HG02943 (cell line): ENCODE measurements at regions not wholly inside any gene's neighbourhood (a gene's known extent, or its start where the extent isn't known, plus 50 kb on each side); places are given as distances from the start of the nearest gene placed in this dataset.
"Not testable (repeated sequence)": the region's sequence is repeated elsewhere in the genome, so short reads cannot be mapped to it uniquely, and the experiment has no call there.

Experiments used
- ATAC-seq: cut with Tn5 transposase; IDR thresholded peaks from one replicate; pipeline ENCODE4 v1.9.1; 2021; ENCODE audit warnings: mild to moderate bottlenecking, low read depth, moderate library complexity; ENCODE audit not compliant: unreplicated experiment

GRCh38 chr1:190949939-190950338 is 472.3 kb upstream of the BRINP3 start:
- no peak for ATAC-seq

GRCh38 chr1:190957565-190957964 is 479.9 kb upstream of the BRINP3 start:
- no peak for ATAC-seq

GRCh38 chr1:190963321-190963720 is 485.7 kb upstream of the BRINP3 start:
- no peak for ATAC-seq

- ATAC-seq, result no peak
Observed at GRCh38 chr1:190975827-190976226, 498.2 kb upstream of the BRINP3 start.

- ATAC-seq, result no peak
Observed at GRCh38 chr1:191002768-191003167, 525.1 kb upstream of the BRINP3 start.

GRCh38 chr1:191016765-191017164 is 539.1 kb upstream of the BRINP3 start:
- ATAC-seq, result no peak

- no peak for ATAC-seq
Observed at GRCh38 chr1:191022856-191023255, 545.2 kb upstream of the BRINP3 start.

GRCh38 chr1:191025896-191026642 is 548.4 kb upstream of the BRINP3 start:
- no peak for ATAC-seq

GRCh38 chr1:191026828-191027227 is 549.2 kb upstream of the BRINP3 start:
- ATAC-seq, result no peak

GRCh38 chr1:191034132-191034531 is 556.5 kb upstream of the BRINP3 start:
- ATAC-seq, result no peak

GRCh38 chr1:191043066-191043465 is 565.4 kb upstream of the BRINP3 start:
- no peak for ATAC-seq

GRCh38 chr1:191049781-191050180 is 572.1 kb upstream of the BRINP3 start:
- no peak for ATAC-seq

GRCh38 chr1:191052888-191053287 is 575.2 kb upstream of the BRINP3 start:
- no peak for ATAC-seq

- ATAC-seq, result no peak
Observed at GRCh38 chr1:191065346-191065745, 587.7 kb upstream of the BRINP3 start.

- ATAC-seq, result no peak
Observed at GRCh38 chr1:191065771-191066170, 588.1 kb upstream of the BRINP3 start.

GRCh38 chr1:191074881-191075280 is 597.2 kb upstream of the BRINP3 start:
- ATAC-seq, result no peak

GRCh38 chr1:191083090-191083489 is 605.4 kb upstream of the BRINP3 start:
- ATAC-seq, result not testable (repeated sequence)

GRCh38 chr1:191085121-191085520 is 607.5 kb upstream of the BRINP3 start:
- ATAC-seq, result no peak

GRCh38 chr1:191086910-191087309 is 609.2 kb upstream of the BRINP3 start:
- no peak for ATAC-seq

GRCh38 chr1:191096405-191096804 is 618.7 kb upstream of the BRINP3 start:
- ATAC-seq, result no peak

GRCh38 chr1:191099696-191100095 is 622.0 kb upstream of the BRINP3 start:
- ATAC-seq, result no peak

- no peak for ATAC-seq
Observed at GRCh38 chr1:191101960-191102359, 624.3 kb upstream of the BRINP3 start.

- ATAC-seq, result no peak
Observed at GRCh38 chr1:191125950-191126349, 648.3 kb upstream of the BRINP3 start.
